ENCODE measurements at regions not wholly inside any gene's neighbourhood (a gene's known extent, or its start where the extent isn't known, plus 50 kb on each side); places are given as distances from the start of the nearest gene placed in this dataset.

- no peak overlapping the region for H2AK5ac ChIP-seq (ENCODE audit: low read depth, low read length)
- dilution Hi-C loops (cut with HindIII; ENCODE audit: low sequenced_read_pairs, unreplicated experiment): no loop called here
- H3K9me3 ChIP-seq (ENCODE audit: control insufficient read depth, insufficient read depth, low read length): no peaks in the 10 kb centered on the region
- H3K4me1 ChIP-seq (ENCODE audit: control insufficient read depth, insufficient read depth, low read length): no peaks in the 10 kb centered on the region
- H3K27me3 ChIP-seq (ENCODE audit: control insufficient read depth, insufficient read depth, low read length): no peaks in the 10 kb centered on the region
- no peak overlapping the region for H2BK5ac ChIP-seq (ENCODE audit: low read depth, low read length, poor library complexity, severe bottlenecking)
- no peaks in the 10 kb centered on the region for H3K9me1 ChIP-seq (ENCODE audit: insufficient read depth, low read length)
- H2BK15ac ChIP-seq (ENCODE audit: low read depth, low read length): no peak overlapping the region
- no CpG with 5 or more reads among the region's 2 CpGs for WGBS, 2 experiments (ENCODE audit: extremely low coverage in 2 of 2, insufficient read length in 1 of 2)
- in situ Hi-C loops (cut with MboI; ENCODE audit: low sequenced_read_pairs): no loop called here
- no peak overlapping the region for H3K4me3 ChIP-seq (ENCODE audit: insufficient read depth, low read depth, low read length)
- H2AK9ac ChIP-seq (replicated peaks; ENCODE audit: low read depth, low read length, poor library complexity): no peak overlapping the region
- ChIA-PET POLR2A (ENCODE audit: unreplicated experiment) (no interaction called here), CTCF (no interaction called here)
- H3K14ac ChIP-seq (replicated peaks; ENCODE audit: low read depth, low read length): no peak overlapping the region
- BruUV-seq (replicated peaks): no TSS peak
- no peak overlapping the region for H4K5ac ChIP-seq (ENCODE audit: low read depth, low read length)
- no peak overlapping the region for H3K27ac ChIP-seq (ENCODE audit: insufficient read depth, low read length)
- H3K36me3 ChIP-seq (ENCODE audit: control insufficient read depth, insufficient read depth, low read length): no peaks in the 10 kb centered on the region
- H3K18ac ChIP-seq (ENCODE audit: low read depth, low read length): no peak overlapping the region
- no peak overlapping the region for H2BK20ac ChIP-seq (ENCODE audit: low read depth, low read length)
- H3K79me1 ChIP-seq (ENCODE audit: low read depth in 1 of 2, low read length in 2 of 2): no peaks in the 10 kb centered on the region
- DNase-seq: no peak
- H4K8ac ChIP-seq (ENCODE audit: low read depth in 2 of 2, low read length in 2 of 2): no peak overlapping the region
- TF ChIP-seq BHLHE40 (IDR thresholded peaks at IDR 0.05; ENCODE audit: low read depth, low read length) (no peak), RFX5 (IDR thresholded peaks at IDR 0.05; ENCODE audit: low read depth, low read length) (no peak), NFE2L2 (IDR thresholded peaks at IDR 0.05; ENCODE audit: low read depth, low read length) (no peak), CEBPB (IDR thresholded peaks at IDR 0.05; ENCODE audit: low read depth, low read length) (no peak), ELK1 (IDR thresholded peaks at IDR 0.05; ENCODE audit: borderline replicate concordance, low read depth, low read length) (no peak), USF2 (IDR thresholded peaks at IDR 0.05; ENCODE audit: low read depth, low read length) (no peak), SMC3 (IDR thresholded peaks at IDR 0.05; ENCODE audit: low read depth, low read length) (no peak), FOS (IDR thresholded peaks at IDR 0.05; ENCODE audit: low read depth, low read length) (no peak), RAD21 (IDR thresholded peaks at IDR 0.05; ENCODE audit: low read length) (no peak), MAZ (IDR thresholded peaks at IDR 0.05; ENCODE audit: borderline replicate concordance, low read depth, low read length) (no peak), MXI1 (IDR thresholded peaks at IDR 0.05; ENCODE audit: borderline replicate concordance, low read depth, low read length) (no peak), POLR2A (IDR thresholded peaks at IDR 0.05; ENCODE audit: low read depth, low read length) (no peak), MAFK (IDR thresholded peaks at IDR 0.05; ENCODE audit: low read depth, low read length) (no peak), CHD1 (IDR thresholded peaks at IDR 0.05; ENCODE audit: low read depth, low read length) (no peak), RCOR1 (IDR thresholded peaks at IDR 0.05; ENCODE audit: insufficient replicate concordance, low read length) (no peak)
- TF ChIP-seq, protein P1, sequence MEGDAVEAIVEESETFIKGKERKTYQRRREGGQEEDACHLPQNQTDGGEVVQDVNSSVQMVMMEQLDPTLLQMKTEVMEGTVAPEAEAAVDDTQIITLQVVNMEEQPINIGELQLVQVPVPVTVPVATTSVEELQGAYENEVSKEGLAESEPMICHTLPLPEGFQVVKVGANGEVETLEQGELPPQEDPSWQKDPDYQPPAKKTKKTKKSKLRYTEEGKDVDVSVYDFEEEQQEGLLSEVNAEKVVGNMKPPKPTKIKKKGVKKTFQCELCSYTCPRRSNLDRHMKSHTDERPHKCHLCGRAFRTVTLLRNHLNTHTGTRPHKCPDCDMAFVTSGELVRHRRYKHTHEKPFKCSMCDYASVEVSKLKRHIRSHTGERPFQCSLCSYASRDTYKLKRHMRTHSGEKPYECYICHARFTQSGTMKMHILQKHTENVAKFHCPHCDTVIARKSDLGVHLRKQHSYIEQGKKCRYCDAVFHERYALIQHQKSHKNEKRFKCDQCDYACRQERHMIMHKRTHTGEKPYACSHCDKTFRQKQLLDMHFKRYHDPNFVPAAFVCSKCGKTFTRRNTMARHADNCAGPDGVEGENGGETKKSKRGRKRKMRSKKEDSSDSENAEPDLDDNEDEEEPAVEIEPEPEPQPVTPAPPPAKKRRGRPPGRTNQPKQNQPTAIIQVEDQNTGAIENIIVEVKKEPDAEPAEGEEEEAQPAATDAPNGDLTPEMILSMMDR (conservative IDR thresholded peaks at IDR 0.05; ENCODE audit: low read depth, low read length): no peak
- no peak overlapping the region for H3K4ac ChIP-seq (ENCODE audit: low read depth, low read length)
- no peak overlapping the region for H3K9ac ChIP-seq (ENCODE audit: low read depth, low read length)
- intact Hi-C loops (cut with micrococcal nuclease): no loop called here
- H2AFZ ChIP-seq (replicated peaks; ENCODE audit: low read length, poor library complexity): no peak overlapping the region
- H4K20me1 ChIP-seq (ENCODE audit: insufficient read depth, low read length): no peaks in the 10 kb centered on the region
- no peak overlapping the region for H3K4me2 ChIP-seq (ENCODE audit: low read depth, low read length)
- no peak overlapping the region for H4K91ac ChIP-seq (ENCODE audit: insufficient read depth, low read depth, low read length)
- H2BK120ac ChIP-seq (ENCODE audit: low read depth, low read length): no peak overlapping the region
- no peak for ATAC-seq (ENCODE audit: low read depth)
- no peak overlapping the region for H3K23ac ChIP-seq (ENCODE audit: low read depth, low read length)
- H3K56ac ChIP-seq (ENCODE audit: extremely low read depth, insufficient read depth, low read length): no peak overlapping the region
Measured at GRCh38 chr1:118269598-118269997, 84.6 kb upstream of the SPAG17 start.
